Activated T-cell treated with anti-CD3 and anti-CD28 coated beads, Interleukin-2, amount 50 U/mL, for 72 hours (primary cell): ENCODE measurements at regions not wholly inside any gene's neighbourhood (a gene's known extent, or its start where the extent isn't known, plus 50 kb on each side); places are given as distances from the start of the nearest gene placed in this dataset.
"Not testable (repeated sequence)": the region's sequence is repeated elsewhere in the genome, so short reads cannot be mapped to it uniquely, and the experiment has no call there.

ENCODE experiments used
- ATAC-seq, 2 donors: fragments of 150-1000 bp; cut with Tn5 transposase; replicated peaks in 1 of 2; 2 replicates each; pipeline ENCODE4 v1.10.0; 2021; ENCODE audit warnings: moderate library complexity in 2 of 2, mild to moderate bottlenecking in 1 of 2
- DNase-seq, 2 donors: peaks; one replicate each; pipeline ENCODE4 v3.0.0; 2021 to 2022; ENCODE audit warnings: mixed read lengths in 1 of 2
- H3K27ac Mint-ChIP-seq: one replicate; pipeline ENCODE4 v1.8.0; 2022; ENCODE audit warnings: mild to moderate bottlenecking, moderate library complexity, mixed read lengths
- H3K27me3 Mint-ChIP-seq: one replicate; pipeline ENCODE4 v1.8.0; 2022; ENCODE audit warnings: low read depth, mixed read lengths
- H3K36me3 Mint-ChIP-seq, 2 donors: one replicate each; pipeline ENCODE4 v1.8.0; 2022; ENCODE audit warnings: mixed read lengths in 2 of 2, mild to moderate bottlenecking in 1 of 2; ENCODE audit not compliant: insufficient read depth in 2 of 2
- H3K4me1 Mint-ChIP-seq: one replicate; pipeline ENCODE4 v1.8.0; 2022; ENCODE audit warnings: low read depth, mixed read lengths
- H3K4me3 Mint-ChIP-seq, 2 donors: one replicate each; pipeline ENCODE4 v1.8.0; 2022; ENCODE audit warnings: mild to moderate bottlenecking in 2 of 2, mixed read lengths in 2 of 2, moderate library complexity in 2 of 2
- H3K9me3 Mint-ChIP-seq, 2 donors: one replicate each; pipeline ENCODE4 v1.8.0; 2022; ENCODE audit warnings: mixed read lengths in 2 of 2

DNA sequence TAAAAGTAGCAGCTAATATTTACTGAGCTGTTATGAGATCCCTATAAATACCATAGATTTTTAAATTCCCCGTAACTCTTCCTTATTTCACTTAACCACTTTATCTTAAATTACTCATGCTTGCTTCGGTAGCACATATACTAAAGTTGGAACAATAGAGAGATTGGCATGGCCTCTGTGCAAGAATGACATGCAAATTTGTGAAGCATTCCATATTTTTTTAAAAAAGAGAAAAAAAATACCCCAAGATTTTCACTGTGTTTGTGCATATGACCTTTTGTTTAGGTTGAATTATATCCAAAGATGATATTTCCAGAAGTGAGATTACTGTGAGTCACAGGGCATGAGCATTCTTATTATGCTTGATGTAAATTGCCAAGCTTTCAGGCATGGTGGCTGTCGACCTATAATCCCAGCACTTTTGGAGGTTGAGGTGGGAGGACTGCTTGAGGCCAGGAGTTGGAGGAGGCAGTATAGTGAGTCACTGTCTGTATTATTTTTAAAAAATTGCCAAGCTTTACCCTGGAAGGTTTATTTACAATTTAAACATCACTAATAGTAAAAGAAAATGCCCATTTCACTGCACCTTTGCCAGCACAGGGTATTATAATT lies 58.2 kb upstream of the VKORC1L1 start:
- not testable (repeated sequence) for H3K4me1 Mint-ChIP-seq, ATAC-seq, H3K27ac Mint-ChIP-seq, H3K9me3 Mint-ChIP-seq, DNase-seq, H3K27me3 Mint-ChIP-seq, H3K4me3 Mint-ChIP-seq, H3K36me3 Mint-ChIP-seq

DNA sequence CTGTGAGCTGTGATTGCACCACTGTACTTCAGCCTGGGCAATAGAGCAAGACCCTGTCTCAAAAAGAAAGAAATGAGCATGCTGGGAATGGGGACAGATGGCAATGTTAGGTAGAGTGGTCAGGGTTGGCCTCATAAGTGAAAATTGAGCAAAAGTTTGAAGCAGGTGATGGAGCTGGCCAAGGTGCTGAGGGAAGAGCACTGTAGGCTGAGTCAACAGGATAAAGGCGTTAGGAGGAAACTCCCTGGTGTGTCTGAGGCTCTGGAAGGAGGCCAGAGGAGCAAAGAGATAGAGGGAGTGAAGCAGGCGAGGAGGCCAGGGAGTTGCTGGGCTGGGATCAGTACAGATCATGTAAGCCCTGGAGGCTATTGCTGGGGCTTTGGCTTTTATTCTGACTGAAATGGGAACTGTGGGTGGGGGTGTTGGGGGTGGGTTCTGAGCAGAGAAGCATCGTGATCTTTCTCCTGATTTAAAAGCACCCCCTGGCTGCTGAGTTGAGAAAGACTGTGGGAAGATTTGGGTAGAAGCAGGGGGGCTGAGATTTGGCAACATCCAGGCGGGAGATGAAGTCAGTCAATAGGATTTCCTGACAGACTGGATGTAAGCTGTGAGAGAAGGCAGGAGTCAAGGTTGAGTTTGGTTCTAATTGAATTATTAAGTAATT lies 52.5 kb upstream of the VKORC1L1 start:
- no peak overlapping the region for H3K4me3 Mint-ChIP-seq
- H3K27ac Mint-ChIP-seq, result no peak overlapping the region
- DNase-seq (no peak), ATAC-seq (peak in 1 of 2 donors; percentile 53)
- no peaks in the 10 kb centered on the region for H3K4me1 Mint-ChIP-seq
- no peaks in the 10 kb centered on the region for H3K36me3 Mint-ChIP-seq
- no peaks in the 10 kb centered on the region for H3K9me3 Mint-ChIP-seq
- no peaks in the 10 kb centered on the region for H3K27me3 Mint-ChIP-seq
